ENCODE measurements at regions not wholly inside any gene's neighbourhood (a gene's known extent, or its start where the extent isn't known, plus 50 kb on each side); places are given as distances from the start of the nearest gene placed in this dataset.
"Not testable (repeated sequence)": the region's sequence is repeated elsewhere in the genome, so short reads cannot be mapped to it uniquely, and the experiment has no call there.

DNA sequence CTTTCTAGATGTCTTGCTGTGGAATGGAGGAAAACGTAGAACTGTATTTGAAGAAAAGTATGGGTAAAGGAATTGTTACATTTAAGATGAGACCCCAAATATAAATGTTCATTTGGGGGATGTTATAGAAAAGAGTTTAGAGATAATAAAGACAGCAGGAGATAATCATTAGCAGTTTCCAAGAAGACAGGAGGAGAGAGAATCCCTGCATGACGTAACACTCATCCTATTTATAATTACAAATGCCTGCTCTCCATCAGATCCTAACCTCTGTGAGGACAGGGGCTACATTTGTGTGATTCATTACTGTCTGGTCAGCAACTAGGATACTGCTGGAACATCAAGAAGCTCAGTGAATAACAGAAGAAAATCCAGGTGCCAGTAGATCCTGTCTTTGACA is 133.0 kb upstream of the HDDC2 start:
- ATAC-seq (no peak), DNase-seq (no peak)
- H3K27me3 Mint-ChIP-seq (ENCODE audit: low read depth): peaks cover 18% of the 10 kb centered on the region
- H3K9me3 Mint-ChIP-seq (ENCODE audit: insufficient read depth): no peaks in the 10 kb centered on the region
- CTCF ChIA-PET: no interaction called here
- H3K4me3 Mint-ChIP-seq: no peak overlapping the region
- POLR2A ChIA-PET: interaction anchor here (0.6 kb wide), 1 partner anchor 948 kb away, joined by 3 read pairs; no protein-coding TSS in a partner anchor
- H3K27ac Mint-ChIP-seq: no peak overlapping the region
- H3K36me3 Mint-ChIP-seq (ENCODE audit: low read depth): no peaks in the 10 kb centered on the region
- H3K4me1 Mint-ChIP-seq (ENCODE audit: low read depth): peaks cover 3% of the 10 kb centered on the region

DNA sequence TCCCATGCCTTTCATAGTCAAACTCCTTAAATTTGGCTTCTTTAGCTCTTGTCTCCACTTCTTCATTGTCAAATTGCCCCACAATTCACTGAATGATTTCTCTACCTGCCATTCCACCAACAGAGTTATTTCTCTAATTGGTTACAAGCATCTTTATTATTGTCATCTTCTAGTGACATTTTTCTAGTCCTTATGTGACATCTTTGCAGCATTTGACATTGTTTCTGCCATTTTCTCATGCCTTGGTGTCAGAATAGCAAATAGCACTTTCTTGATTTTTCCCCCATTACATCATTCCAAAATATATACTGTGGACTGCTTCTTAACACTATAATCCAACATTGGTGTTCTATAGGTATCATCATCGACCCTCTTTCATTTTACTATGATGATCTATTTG is 137.7 kb upstream of the HDDC2 start:
- peaks cover 4% of the 10 kb centered on the region for H3K27me3 Mint-ChIP-seq (ENCODE audit: low read depth)
- no peak overlapping the region for H3K27ac Mint-ChIP-seq
- ChIA-PET POLR2A (no interaction called here), CTCF (no interaction called here)
- H3K36me3 Mint-ChIP-seq (ENCODE audit: low read depth): no peaks in the 10 kb centered on the region
- no peak for ATAC-seq
- H3K9me3 Mint-ChIP-seq (ENCODE audit: insufficient read depth): no peaks in the 10 kb centered on the region
- no peak overlapping the region for H3K4me3 Mint-ChIP-seq
- H3K4me1 Mint-ChIP-seq (ENCODE audit: low read depth): no peaks in the 10 kb centered on the region
- DNase-seq: no peak

DNA sequence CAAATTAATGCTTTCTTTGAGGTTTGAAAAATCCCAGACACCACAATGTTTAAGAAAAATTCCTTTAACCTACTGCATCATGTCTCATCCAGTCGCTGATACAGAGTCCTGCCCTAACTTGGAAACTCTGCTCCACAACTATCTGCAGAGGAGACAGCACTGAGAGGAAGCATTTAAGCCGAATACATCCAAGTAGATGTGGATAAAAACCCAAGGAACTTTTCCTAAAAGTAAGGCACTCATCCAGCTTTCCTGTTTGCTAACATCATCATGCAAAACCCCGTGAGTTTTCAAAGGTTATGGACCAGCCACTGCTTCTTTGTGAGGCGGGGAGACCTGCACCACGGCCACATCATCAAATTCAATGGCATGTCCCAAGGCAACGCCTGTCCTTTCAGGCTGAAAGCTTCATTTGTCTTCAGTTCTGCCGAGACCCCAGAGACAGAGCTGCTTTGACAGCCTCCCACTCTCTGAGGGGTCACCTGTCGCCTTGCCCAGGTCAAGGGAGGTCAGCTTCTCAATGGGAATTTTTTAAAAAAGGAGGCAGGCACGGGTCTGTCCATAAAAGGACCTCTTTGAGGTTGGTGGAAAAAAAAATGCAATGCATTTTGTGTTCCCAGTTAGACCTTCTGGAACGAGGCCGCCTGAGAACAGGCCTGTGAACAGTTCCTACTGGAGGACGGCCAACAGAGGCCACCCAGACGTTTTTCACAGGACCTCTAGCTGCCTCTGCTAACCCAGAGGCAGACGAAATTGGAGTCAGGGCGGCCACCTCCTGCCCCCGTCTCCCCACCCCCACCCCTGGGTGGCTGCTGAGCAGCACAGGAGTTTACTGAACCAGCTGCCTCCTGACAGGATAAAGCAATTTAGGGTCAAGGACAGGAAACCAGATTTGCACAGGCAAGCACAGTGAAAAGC is 142.5 kb upstream of the HDDC2 start:
- no peak overlapping the region for H3K4me3 Mint-ChIP-seq
- ChIA-PET POLR2A (no interaction called here), CTCF (no interaction called here)
- H3K4me1 Mint-ChIP-seq (ENCODE audit: low read depth): no peaks in the 10 kb centered on the region
- H3K27me3 Mint-ChIP-seq (ENCODE audit: low read depth): peaks cover 10% of the 10 kb centered on the region
- ATAC-seq (no peak), DNase-seq (no peak)
- H3K9me3 Mint-ChIP-seq (ENCODE audit: insufficient read depth): no peaks in the 10 kb centered on the region
- H3K36me3 Mint-ChIP-seq (ENCODE audit: low read depth): no peaks in the 10 kb centered on the region
- H3K27ac Mint-ChIP-seq: no peak overlapping the region

DNA sequence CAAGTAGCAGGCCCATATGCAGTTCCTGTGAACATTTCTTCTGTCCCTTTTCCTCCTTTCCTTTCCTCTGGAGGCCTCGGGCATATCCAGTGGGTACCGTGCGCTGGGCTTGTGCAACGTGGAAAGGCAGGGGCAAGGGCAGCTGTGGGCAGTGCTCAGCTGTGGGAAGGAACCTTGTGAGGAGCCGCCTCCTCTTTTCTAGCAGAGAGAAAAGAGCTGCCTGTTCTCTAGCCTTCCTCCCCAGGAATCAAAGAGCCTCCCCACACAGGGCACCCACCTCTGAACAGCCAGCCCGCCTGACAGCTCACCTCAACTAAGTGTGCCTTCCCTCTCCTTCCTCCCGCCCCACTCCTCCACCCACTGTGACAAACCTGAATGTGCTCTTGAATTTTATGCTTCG is 143.3 kb upstream of the HDDC2 start:
- ATAC-seq (no peak), DNase-seq (no peak)
- ChIA-PET POLR2A (interaction anchor here (0.6 kb wide), 1 partner anchor 10 kb away, joined by 3 read pairs; no protein-coding TSS in a partner anchor), CTCF (no interaction called here)
- H3K27me3 Mint-ChIP-seq (ENCODE audit: low read depth): peaks cover 10% of the 10 kb centered on the region
- H3K36me3 Mint-ChIP-seq (ENCODE audit: low read depth): no peaks in the 10 kb centered on the region
- no peaks in the 10 kb centered on the region for H3K4me1 Mint-ChIP-seq (ENCODE audit: low read depth)
- H3K4me3 Mint-ChIP-seq: no peak overlapping the region
- no peaks in the 10 kb centered on the region for H3K9me3 Mint-ChIP-seq (ENCODE audit: insufficient read depth)
- no peak overlapping the region for H3K27ac Mint-ChIP-seq

DNA sequence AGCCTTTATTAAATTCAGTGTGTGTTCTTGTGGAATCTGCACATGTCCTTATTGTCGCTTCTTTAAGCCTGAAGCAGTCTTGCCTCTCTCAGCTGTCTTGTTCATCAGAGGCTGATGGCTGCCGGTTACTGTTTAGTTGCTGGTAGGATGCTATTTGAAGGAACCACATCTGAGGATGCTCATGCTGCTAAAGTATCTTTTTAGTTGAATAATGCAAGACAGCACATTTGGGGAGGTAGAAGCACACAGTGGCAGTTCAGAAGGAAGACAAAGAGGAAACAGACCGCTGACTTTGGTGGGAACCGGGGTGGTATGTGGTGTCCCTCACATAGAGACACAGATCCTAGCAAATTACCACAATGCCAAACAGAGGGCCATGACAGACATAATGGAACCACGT is 144.2 kb upstream of the HDDC2 start:
- no peak overlapping the region for H3K27ac Mint-ChIP-seq
- no peak overlapping the region for H3K4me3 Mint-ChIP-seq
- no peak for DNase-seq
- no peak for ATAC-seq
- no peaks in the 10 kb centered on the region for H3K9me3 Mint-ChIP-seq (ENCODE audit: insufficient read depth)
- H3K4me1 Mint-ChIP-seq (ENCODE audit: low read depth): no peaks in the 10 kb centered on the region
- peaks cover 10% of the 10 kb centered on the region for H3K27me3 Mint-ChIP-seq (ENCODE audit: low read depth)
- H3K36me3 Mint-ChIP-seq (ENCODE audit: low read depth): no peaks in the 10 kb centered on the region
- ChIA-PET POLR2A (no interaction called here), CTCF (no interaction called here)

DNA sequence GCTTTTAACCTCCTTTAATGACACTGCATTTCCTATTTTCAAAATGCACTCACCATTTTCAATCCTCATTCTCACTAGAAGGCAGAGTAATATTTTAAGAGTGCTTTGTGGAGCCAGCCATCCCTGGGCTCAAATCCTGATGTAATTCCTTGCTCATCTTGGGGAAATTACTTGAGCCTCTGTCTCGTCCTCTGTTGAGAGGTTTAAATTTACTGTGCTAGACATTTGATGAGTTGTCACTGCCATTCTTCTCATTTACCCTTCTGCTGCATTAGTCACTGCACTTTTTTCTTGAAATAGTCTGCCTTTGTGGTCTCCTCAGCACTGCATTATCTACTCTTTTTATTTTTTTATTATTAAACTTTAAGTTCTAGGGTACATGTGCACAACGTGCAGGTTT is 150.0 kb upstream of the HDDC2 start:
- no peaks in the 10 kb centered on the region for H3K36me3 Mint-ChIP-seq (ENCODE audit: low read depth)
- ATAC-seq (no peak), DNase-seq (no peak)
- H3K27me3 Mint-ChIP-seq (ENCODE audit: low read depth): no peaks in the 10 kb centered on the region
- no peaks in the 10 kb centered on the region for H3K4me1 Mint-ChIP-seq (ENCODE audit: low read depth)
- POLR2A ChIA-PET: no interaction called here
- H3K9me3 Mint-ChIP-seq (ENCODE audit: insufficient read depth): no peaks in the 10 kb centered on the region
- no peak overlapping the region for H3K4me3 Mint-ChIP-seq
- CTCF ChIA-PET: no interaction called here
- H3K27ac Mint-ChIP-seq: no peak overlapping the region

DNA sequence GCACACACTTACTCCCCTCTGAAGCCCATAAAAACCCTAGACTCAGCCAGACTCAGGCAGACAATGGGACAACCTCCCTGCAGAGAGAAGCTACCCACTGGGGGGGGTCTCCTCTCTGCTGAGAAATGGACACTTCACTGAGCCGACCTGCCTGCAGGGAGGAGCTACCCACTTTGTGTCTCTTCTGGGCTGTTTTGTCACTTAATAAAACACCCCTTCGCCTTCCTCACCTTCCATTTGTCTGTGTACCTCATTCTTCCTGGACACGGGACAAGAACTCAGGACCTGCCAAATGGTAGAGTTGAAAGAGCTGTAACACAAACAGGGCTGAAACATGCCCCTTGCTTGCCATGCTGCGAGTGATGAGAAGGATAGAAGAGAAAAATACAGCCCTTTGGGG is 151.7 kb upstream of the HDDC2 start:
- no peak for DNase-seq
- Mint-ChIP-seq H3K36me3 (ENCODE audit: low read depth) (no peaks in the 10 kb centered on the region), H3K4me3 (no peak overlapping the region), H3K9me3 (ENCODE audit: insufficient read depth) (no peaks in the 10 kb centered on the region), H3K27me3 (ENCODE audit: low read depth) (no peaks in the 10 kb centered on the region), H3K4me1 (ENCODE audit: low read depth) (no peaks in the 10 kb centered on the region), H3K27ac (no peak overlapping the region)
- ATAC-seq: no peak
- ChIA-PET CTCF (no interaction called here), POLR2A (no interaction called here)

DNA sequence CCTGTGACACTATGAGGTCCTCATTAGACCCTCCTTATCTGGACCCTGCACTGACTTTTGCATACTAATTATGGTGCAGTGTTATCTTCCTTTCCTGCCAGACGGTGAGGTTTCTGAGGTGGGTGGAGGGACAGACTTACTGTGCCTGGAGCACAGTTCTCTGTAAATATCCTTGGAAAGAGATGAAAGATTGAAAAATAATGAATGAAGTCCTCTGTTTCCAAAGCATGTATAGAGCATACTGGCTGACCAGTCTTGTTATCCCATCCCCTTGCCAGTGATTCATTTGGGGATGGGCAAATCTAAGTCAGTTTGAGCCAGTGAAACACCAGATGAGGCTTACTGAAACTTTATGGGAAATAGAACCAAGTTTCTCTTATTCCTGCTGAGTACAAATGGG is 152.6 kb upstream of the HDDC2 start:
- no peaks in the 10 kb centered on the region for H3K27me3 Mint-ChIP-seq (ENCODE audit: low read depth)
- H3K36me3 Mint-ChIP-seq (ENCODE audit: low read depth): no peaks in the 10 kb centered on the region
- H3K4me3 Mint-ChIP-seq: no peak overlapping the region
- POLR2A ChIA-PET: no interaction called here
- H3K27ac Mint-ChIP-seq: no peak overlapping the region
- peaks cover 3% of the 10 kb centered on the region for H3K9me3 Mint-ChIP-seq (ENCODE audit: insufficient read depth)
- DNase-seq (no peak), ATAC-seq (no peak)
- H3K4me1 Mint-ChIP-seq (ENCODE audit: low read depth): no peaks in the 10 kb centered on the region
- CTCF ChIA-PET: no interaction called here

DNA sequence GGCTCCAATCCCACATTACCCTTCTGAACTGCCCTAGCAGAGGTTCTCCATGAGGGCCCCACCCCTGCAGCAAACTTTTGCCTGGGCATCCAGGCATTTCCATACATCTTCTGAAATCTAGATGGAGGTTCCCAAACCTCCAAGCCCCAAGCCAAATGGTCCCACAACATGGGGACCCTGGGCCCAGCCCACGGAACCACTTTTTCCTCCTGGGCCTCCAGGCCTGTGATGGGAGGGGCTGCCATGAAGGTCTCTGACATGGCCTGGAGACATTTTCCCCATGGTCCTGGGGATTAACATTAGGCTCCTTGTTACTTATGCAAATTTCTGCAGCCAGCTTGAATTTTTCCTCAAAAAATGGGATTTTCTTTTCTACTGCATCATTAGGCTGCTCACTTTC is 156.7 kb upstream of the HDDC2 start:
- H3K9me3 Mint-ChIP-seq (ENCODE audit: insufficient read depth); H3K36me3 Mint-ChIP-seq (ENCODE audit: low read depth); H3K4me1 Mint-ChIP-seq (ENCODE audit: low read depth); DNase-seq; H3K27me3 Mint-ChIP-seq (ENCODE audit: low read depth); H3K27ac Mint-ChIP-seq; ATAC-seq; CTCF ChIA-PET; POLR2A ChIA-PET; H3K4me3 Mint-ChIP-seq: not testable (repeated sequence)

DNA sequence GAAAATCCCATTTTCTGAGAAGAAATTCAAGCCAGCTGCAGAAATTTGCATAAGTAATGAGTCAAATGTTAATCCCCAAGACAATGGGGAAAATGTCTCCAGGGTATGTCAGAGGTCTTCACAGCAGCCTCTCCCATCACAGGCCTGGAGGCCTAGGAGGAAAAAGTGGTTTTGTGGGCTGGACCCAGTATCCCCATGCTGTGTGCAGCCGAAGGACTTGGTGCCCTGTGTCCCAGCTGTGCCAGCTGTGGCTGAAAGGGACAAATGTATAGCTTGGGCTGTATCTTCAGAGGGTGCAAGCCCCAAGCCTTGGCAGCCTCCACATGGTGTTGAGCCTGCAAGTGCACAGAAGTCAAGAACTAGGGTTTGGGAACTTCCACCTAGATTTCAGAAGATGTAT is 163.6 kb upstream of the HDDC2 start:
- H3K9me3 Mint-ChIP-seq (ENCODE audit: insufficient read depth); ATAC-seq; H3K27me3 Mint-ChIP-seq (ENCODE audit: low read depth); POLR2A ChIA-PET; CTCF ChIA-PET; H3K36me3 Mint-ChIP-seq (ENCODE audit: low read depth); DNase-seq; H3K4me1 Mint-ChIP-seq (ENCODE audit: low read depth); H3K27ac Mint-ChIP-seq; H3K4me3 Mint-ChIP-seq: not testable (repeated sequence)

DNA sequence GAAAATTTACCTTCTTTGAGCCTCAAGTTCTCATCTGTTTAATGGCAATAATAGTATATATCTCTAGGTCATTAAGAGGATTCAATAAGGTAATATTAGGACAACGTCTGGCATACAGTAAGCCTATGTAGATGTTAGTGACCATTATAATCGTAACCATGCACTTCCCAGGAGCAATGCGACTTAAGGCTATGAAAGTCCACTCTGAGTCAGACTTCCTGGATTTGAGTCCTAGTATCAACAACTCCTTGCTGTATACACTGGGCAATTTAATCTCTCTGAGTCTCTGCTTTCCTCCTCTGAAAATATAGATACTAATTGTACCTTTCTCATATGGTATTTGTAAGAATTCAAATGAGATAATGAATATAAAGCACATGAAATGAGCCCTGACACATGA is 168.1 kb upstream of the HDDC2 start:
- H3K9me3 Mint-ChIP-seq (ENCODE audit: insufficient read depth): no peaks in the 10 kb centered on the region
- ChIA-PET POLR2A (no interaction called here), CTCF (no interaction called here)
- ATAC-seq (no peak), DNase-seq (no peak)
- no peaks in the 10 kb centered on the region for H3K4me1 Mint-ChIP-seq (ENCODE audit: low read depth)
- H3K27me3 Mint-ChIP-seq (ENCODE audit: low read depth): peaks cover 9% of the 10 kb centered on the region
- H3K4me3 Mint-ChIP-seq: no peak overlapping the region
- H3K27ac Mint-ChIP-seq: no peak overlapping the region
- H3K36me3 Mint-ChIP-seq (ENCODE audit: low read depth): no peaks in the 10 kb centered on the region

DNA sequence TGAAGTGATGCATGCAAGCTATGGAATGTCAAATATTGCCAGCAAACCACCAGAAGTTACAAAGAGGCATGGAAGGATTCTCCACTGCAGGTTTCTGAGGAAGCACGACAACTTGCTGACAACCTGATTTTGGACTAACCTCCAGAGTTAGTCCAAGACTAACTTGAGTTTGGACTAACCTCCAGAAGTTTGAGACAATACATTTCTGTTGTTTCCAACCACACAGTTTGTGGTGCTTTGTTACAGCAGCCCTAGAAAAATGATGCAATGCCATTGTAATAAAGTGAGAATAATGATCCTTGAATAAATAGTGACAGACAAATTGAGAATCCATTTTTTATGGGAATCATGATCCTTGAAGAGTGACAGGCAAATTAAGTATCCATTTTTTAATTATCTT is 169.9 kb upstream of the HDDC2 start:
- no peak for DNase-seq
- Mint-ChIP-seq H3K27ac (no peak overlapping the region), H3K36me3 (ENCODE audit: low read depth) (no peaks in the 10 kb centered on the region), H3K4me1 (ENCODE audit: low read depth) (no peaks in the 10 kb centered on the region), H3K9me3 (ENCODE audit: insufficient read depth) (no peaks in the 10 kb centered on the region), H3K27me3 (ENCODE audit: low read depth) (peaks cover 8% of the 10 kb centered on the region), H3K4me3 (no peak overlapping the region)
- ChIA-PET CTCF (no interaction called here), POLR2A (no interaction called here)
- ATAC-seq: no peak

DNA sequence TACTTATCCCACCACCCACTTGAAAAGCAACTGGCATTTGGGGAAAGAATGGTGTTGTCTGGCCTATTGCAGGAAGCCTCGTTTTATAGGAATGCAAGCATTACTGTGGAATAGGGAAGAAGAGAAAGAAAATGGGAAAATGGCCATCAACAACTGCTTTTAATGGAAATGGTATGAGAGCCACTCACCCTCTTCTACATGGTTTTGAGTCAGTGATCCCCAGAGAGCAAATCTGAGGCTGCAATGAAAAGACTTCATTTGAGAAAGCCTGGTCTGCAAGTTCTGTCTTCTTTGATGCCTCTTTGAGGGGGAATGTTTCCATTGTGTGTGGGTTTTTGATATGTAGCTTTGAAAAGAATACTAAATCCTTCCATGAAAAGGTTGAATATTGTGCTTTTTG is 172.3 kb upstream of the HDDC2 start:
- Mint-ChIP-seq H3K4me3 (no peak overlapping the region), H3K9me3 (ENCODE audit: insufficient read depth) (no peaks in the 10 kb centered on the region), H3K27ac (no peak overlapping the region), H3K27me3 (ENCODE audit: low read depth) (peaks cover 6% of the 10 kb centered on the region), H3K36me3 (ENCODE audit: low read depth) (no peaks in the 10 kb centered on the region), H3K4me1 (ENCODE audit: low read depth) (no peaks in the 10 kb centered on the region)
- POLR2A ChIA-PET: no interaction called here
- CTCF ChIA-PET: no interaction called here
- DNase-seq: no peak
- no peak for ATAC-seq

Data from activated CD8-positive, alpha-beta T cell treated with anti-CD3 and anti-CD28 coated beads, Interleukin-2, amount 10 ng/mL, durations not matched to agents 7 days and 5 days (primary cell).